IMR-90 (cell line): ENCODE measurements at regions not wholly inside any gene's neighbourhood (a gene's known extent, or its start where the extent isn't known, plus 50 kb on each side); places are given as distances from the start of the nearest gene placed in this dataset.

Source experiments
- ATAC-seq: fragments of 200-7000 bp; cut with Tn5 transposase; 2 replicates; pipeline ENCODE4 v1.9.1; 2020; ENCODE audit warnings: low read depth, mild to moderate bottlenecking, moderate library complexity
- BruUV-seq: library from RNA; stranded (reverse); fragments of 400-500 nt; replicated peaks from 2 replicates; lab custom pipeline; 2021; lab: Mats Ljungman, UMichigan
- CTCF ChIA-PET: fragments of 300-600 bp; formaldehyde crosslinking; extraction: SDS; loops from one replicate; lab custom pipeline; 2021; ENCODE audit warnings: antibody characterized with exemption; lab: Yijun Ruan, JAX
- POLR2A ChIA-PET: fragments of 300-600 bp; sonication (Branson Sonifier 250); formaldehyde crosslinking; loops from one replicate; lab custom pipeline; 2022; ENCODE audit warnings: antibody characterized with exemption; ENCODE audit not compliant: unreplicated experiment; lab: Charles Lee
- DNase-seq: peaks from one replicate; pipeline ENCODE4 v3.0.0; 2013
- H2AFZ ChIP-seq: replicated peaks from 2 replicates; pipeline ENCODE3; 2013; ENCODE audit warnings: low read length, mild to moderate bottlenecking; ENCODE audit not compliant: poor library complexity
- H2AK5ac ChIP-seq: 2 replicates; pipeline ENCODE4 v1.6.1; 2013; ENCODE audit warnings: low read depth, low read length, inconsistent platforms
- H2AK9ac ChIP-seq: replicated peaks from 2 replicates; pipeline ENCODE3; 2013; ENCODE audit warnings: mild to moderate bottlenecking, low read depth, low read length, moderate library complexity; ENCODE audit not compliant: poor library complexity
- H2BK120ac ChIP-seq: 2 replicates; pipeline ENCODE4 v1.6.1; 2013; ENCODE audit warnings: low read depth, low read length, inconsistent platforms
- H2BK15ac ChIP-seq: 3 replicates; pipeline ENCODE4 v1.6.1; 2013; ENCODE audit warnings: low read depth, low read length, inconsistent platforms
- H2BK20ac ChIP-seq: 2 replicates; pipeline ENCODE4 v1.6.1; 2013; ENCODE audit warnings: low read depth, mild to moderate bottlenecking, inconsistent platforms, low read length, moderate library complexity
- H2BK5ac ChIP-seq: 2 replicates; pipeline ENCODE4 v1.6.1; 2013; ENCODE audit warnings: mild to moderate bottlenecking, low read depth, low read length, inconsistent platforms; ENCODE audit not compliant: poor library complexity, severe bottlenecking
- H3K14ac ChIP-seq: replicated peaks from 2 replicates; pipeline ENCODE4 v1.6.1; 2013; ENCODE audit warnings: low read depth, low read length, inconsistent platforms
- H3K18ac ChIP-seq: 2 replicates; pipeline ENCODE4 v1.6.1; 2013; ENCODE audit warnings: low read depth, low read length, control low read depth
- H3K23ac ChIP-seq: 2 replicates; pipeline ENCODE4 v1.6.1; 2013; ENCODE audit warnings: low read depth, low read length, inconsistent platforms
- H3K27ac ChIP-seq: 2 replicates; pipeline ENCODE4 v1.5.1; 2013; ENCODE audit warnings: mild to moderate bottlenecking, control low read depth, low read length; ENCODE audit not compliant: insufficient read depth
- H3K27me3 ChIP-seq: 2 replicates; pipeline ENCODE4 v1.6.1; 2013; ENCODE audit warnings: low read length; ENCODE audit not compliant: control insufficient read depth, insufficient read depth
- H3K36me3 ChIP-seq: 2 replicates; pipeline ENCODE4 v1.6.1; 2013; ENCODE audit warnings: low read length, mixed read lengths; ENCODE audit not compliant: control insufficient read depth, insufficient read depth
- H3K4ac ChIP-seq: 2 replicates; pipeline ENCODE4 v1.6.1; 2013; ENCODE audit warnings: low read depth, low read length, inconsistent platforms
- H3K4me1 ChIP-seq: 2 replicates; pipeline ENCODE4 v1.6.1; 2013; ENCODE audit warnings: low read length, mixed read lengths; ENCODE audit not compliant: control insufficient read depth, insufficient read depth
- H3K4me2 ChIP-seq: 2 replicates; pipeline ENCODE4 v1.6.1; 2013; ENCODE audit warnings: low read depth, mild to moderate bottlenecking, control low read depth, low read length, moderate library complexity
- H3K4me3 ChIP-seq: 2 replicates; pipeline ENCODE4 v1.5.1; 2013; ENCODE audit warnings: low read depth, mild to moderate bottlenecking, control low read depth, low read length, moderate library complexity; ENCODE audit not compliant: insufficient read depth
- H3K56ac ChIP-seq: 2 replicates; pipeline ENCODE4 v1.6.1; 2013; ENCODE audit warnings: low read length, inconsistent platforms; ENCODE audit not compliant: insufficient read depth; ENCODE audit errors: extremely low read depth
- H3K79me1 ChIP-seq, 2 experiments: 2 replicates each; pipeline ENCODE4 v1.6.1; 2013; ENCODE audit warnings: low read length in 2 of 2, inconsistent platforms in 1 of 2, low read depth in 1 of 2
- H3K9ac ChIP-seq: 2 replicates; pipeline ENCODE4 v1.6.1; 2013; ENCODE audit warnings: low read depth, low read length, control low read depth
- H3K9me1 ChIP-seq: 2 replicates; pipeline ENCODE4 v1.6.1; 2013; ENCODE audit warnings: low read length, inconsistent platforms; ENCODE audit not compliant: insufficient read depth
- H3K9me3 ChIP-seq: 2 replicates; pipeline ENCODE4 v1.6.1; 2013; ENCODE audit warnings: low read length; ENCODE audit not compliant: control insufficient read depth, insufficient read depth
- H4K20me1 ChIP-seq: 2 replicates; pipeline ENCODE4 v1.6.1; 2013; ENCODE audit warnings: low read length, inconsistent platforms; ENCODE audit not compliant: insufficient read depth
- H4K5ac ChIP-seq: 2 replicates; pipeline ENCODE4 v1.6.1; 2013; ENCODE audit warnings: mild to moderate bottlenecking, low read depth, low read length, control low read depth
- H4K8ac ChIP-seq, 2 experiments: 2 replicates each; pipeline ENCODE4 v1.6.1; 2013; ENCODE audit warnings: low read depth in 2 of 2, low read length in 2 of 2, control low read depth in 1 of 2, inconsistent platforms in 1 of 2
- H4K91ac ChIP-seq: 2 replicates; pipeline ENCODE4 v1.6.1; 2013; ENCODE audit warnings: low read depth, low read length, inconsistent platforms; ENCODE audit not compliant: insufficient read depth
- BHLHE40 ChIP-seq: fragments of 150-350 bp; IDR thresholded peaks from 2 replicates; pipeline ENCODE4 v1.6.1; 2016; ENCODE audit warnings: mild to moderate bottlenecking, low read depth, low read length
- CEBPB ChIP-seq: IDR thresholded peaks from 2 replicates; pipeline ENCODE4 v1.6.1; 2012; ENCODE audit warnings: low read depth, low read length, improper control_type of control experiment
- CHD1 ChIP-seq: IDR thresholded peaks from 2 replicates; pipeline ENCODE4 v1.6.1; 2012; ENCODE audit warnings: low read depth, low read length, improper control_type of control experiment
- MAFK ChIP-seq: IDR thresholded peaks from 2 replicates; pipeline ENCODE4 v1.6.1; 2012; ENCODE audit warnings: low read depth, low read length, improper control_type of control experiment
- MAZ ChIP-seq: IDR thresholded peaks from 2 replicates; pipeline ENCODE4 v1.6.1; 2012; ENCODE audit warnings: low read depth, mild to moderate bottlenecking, low read length, improper control_type of control experiment, moderate library complexity, borderline replicate concordance
- MXI1 ChIP-seq: IDR thresholded peaks from 2 replicates; pipeline ENCODE4 v1.6.1; 2012; ENCODE audit warnings: low read depth, mild to moderate bottlenecking, low read length, moderate library complexity, borderline replicate concordance
- POLR2A ChIP-seq: IDR thresholded peaks from 2 replicates; pipeline ENCODE4 v1.6.1; 2012; ENCODE audit warnings: mild to moderate bottlenecking, low read depth, low read length
- RCOR1 ChIP-seq: IDR thresholded peaks from 2 replicates; pipeline ENCODE4 v1.6.1; 2012; ENCODE audit warnings: mild to moderate bottlenecking, low read length, improper control_type of control experiment; ENCODE audit not compliant: insufficient replicate concordance
- SMC3 ChIP-seq: fragments of 150-350 bp; IDR thresholded peaks from 2 replicates; pipeline ENCODE4 v1.6.1; 2016; ENCODE audit warnings: low read depth, mild to moderate bottlenecking, antibody characterized with exemption, low read length, moderate library complexity
- WGBS, 2 experiments: methylation state at CpG; one replicate each; pipeline versions ENCODE4 v1.1.5 to v1.1.7; 2013; ENCODE audit warnings: missing lambda C conversion rate in 2 of 2; ENCODE audit not compliant: insufficient read length in 1 of 2; ENCODE audit errors: extremely low coverage in 2 of 2; 5-methylcytosine and 5-hydroxymethylcytosine counted together
- dilution Hi-C: fragments of 300-500 bp; cut with HindIII; formaldehyde crosslinking; loops from one replicate; pipeline ENCODE4 v1.14.3; 2018; ENCODE audit warnings: low sequenced_read_pairs; ENCODE audit not compliant: unreplicated experiment
- in situ Hi-C: fragments of 300-500 bp; cut with MboI; formaldehyde crosslinking; loops from 3 replicates; pipeline ENCODE4 v1.14.3; 2019; ENCODE audit warnings: low sequenced_read_pairs, inconsistent platforms, mixed read lengths
- intact Hi-C: fragments of 100-400 bp; cut with micrococcal nuclease; formaldehyde crosslinking; loops from 2 replicates; pipeline ENCODE4 v1.10.0; 2022
- TF ChIP-seq, protein P1 (sequence below): fragments of 150-350 bp; IDR thresholded peaks from 2 replicates; pipeline ENCODE4 v1.6.1; 2016; ENCODE audit warnings: low read depth, mild to moderate bottlenecking, low read length, moderate library complexity, borderline replicate concordance
- TF ChIP-seq, protein P2 (sequence below): conservative IDR thresholded peaks from 2 replicates; pipeline ENCODE4 v1.5.1; 2012; ENCODE audit warnings: mild to moderate bottlenecking, low read depth, low read length, improper control_type of control experiment

DNA sequence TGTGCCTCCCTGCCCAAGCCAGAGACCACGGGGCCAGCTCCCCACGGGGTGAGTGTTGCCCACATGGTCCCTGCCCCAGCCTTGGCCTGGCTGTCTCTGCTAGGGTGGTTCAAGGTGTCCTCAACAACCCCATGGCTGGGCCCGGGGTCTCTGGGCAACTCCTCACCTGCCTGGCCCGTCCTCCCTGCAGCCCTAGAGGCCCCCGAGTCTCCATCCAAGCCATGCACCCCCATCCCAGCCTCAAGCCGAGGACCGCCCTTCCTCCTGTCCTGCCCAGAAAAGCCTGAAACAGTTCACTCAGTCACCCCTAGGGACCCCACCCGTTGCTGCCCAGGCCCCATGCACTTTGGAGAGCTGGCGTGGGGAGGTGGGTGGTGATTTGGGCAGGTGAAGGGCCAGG is 120.9 kb downstream of the FAM53A start:
- Histone ChIP-seq H2BK120ac (no peak overlapping the region), H3K18ac (no peak overlapping the region), H3K9me1 (no peaks in the 10 kb centered on the region), H2BK5ac (no peak overlapping the region), H2BK20ac (no peak overlapping the region), H3K27me3 (peaks cover 45% of the 10 kb centered on the region), H2AFZ (no peak overlapping the region), H3K14ac (no peak overlapping the region), H4K20me1 (no peaks in the 10 kb centered on the region), H3K79me1 (no peaks in the 10 kb centered on the region), H3K56ac (no peak overlapping the region), H4K91ac (no peak overlapping the region), H3K9ac (no peak overlapping the region), H3K4me3 (no peak overlapping the region), H3K4me1 (no peaks in the 10 kb centered on the region), H2AK9ac (no peak overlapping the region), H3K23ac (no peak overlapping the region), H2AK5ac (no peak overlapping the region), H3K4ac (no peak overlapping the region), H3K4me2 (no peak overlapping the region), H4K5ac (no peak overlapping the region), H3K27ac (no peak overlapping the region), H4K8ac (no peak overlapping the region), H3K9me3 (no peaks in the 10 kb centered on the region), H3K36me3 (no peaks in the 10 kb centered on the region), H2BK15ac (no peak overlapping the region)
- ATAC-seq (no peak), DNase-seq (no peak)
- TF ChIP-seq SMC3: no peak
- no peak for TF ChIP-seq MXI1
- TF ChIP-seq BHLHE40: no peak
- TF ChIP-seq CEBPB: no peak
- TF ChIP-seq, protein P1, sequence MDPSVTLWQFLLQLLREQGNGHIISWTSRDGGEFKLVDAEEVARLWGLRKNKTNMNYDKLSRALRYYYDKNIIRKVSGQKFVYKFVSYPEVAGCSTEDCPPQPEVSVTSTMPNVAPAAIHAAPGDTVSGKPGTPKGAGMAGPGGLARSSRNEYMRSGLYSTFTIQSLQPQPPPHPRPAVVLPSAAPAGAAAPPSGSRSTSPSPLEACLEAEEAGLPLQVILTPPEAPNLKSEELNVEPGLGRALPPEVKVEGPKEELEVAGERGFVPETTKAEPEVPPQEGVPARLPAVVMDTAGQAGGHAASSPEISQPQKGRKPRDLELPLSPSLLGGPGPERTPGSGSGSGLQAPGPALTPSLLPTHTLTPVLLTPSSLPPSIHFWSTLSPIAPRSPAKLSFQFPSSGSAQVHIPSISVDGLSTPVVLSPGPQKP: no peak
- TF ChIP-seq, protein P2, sequence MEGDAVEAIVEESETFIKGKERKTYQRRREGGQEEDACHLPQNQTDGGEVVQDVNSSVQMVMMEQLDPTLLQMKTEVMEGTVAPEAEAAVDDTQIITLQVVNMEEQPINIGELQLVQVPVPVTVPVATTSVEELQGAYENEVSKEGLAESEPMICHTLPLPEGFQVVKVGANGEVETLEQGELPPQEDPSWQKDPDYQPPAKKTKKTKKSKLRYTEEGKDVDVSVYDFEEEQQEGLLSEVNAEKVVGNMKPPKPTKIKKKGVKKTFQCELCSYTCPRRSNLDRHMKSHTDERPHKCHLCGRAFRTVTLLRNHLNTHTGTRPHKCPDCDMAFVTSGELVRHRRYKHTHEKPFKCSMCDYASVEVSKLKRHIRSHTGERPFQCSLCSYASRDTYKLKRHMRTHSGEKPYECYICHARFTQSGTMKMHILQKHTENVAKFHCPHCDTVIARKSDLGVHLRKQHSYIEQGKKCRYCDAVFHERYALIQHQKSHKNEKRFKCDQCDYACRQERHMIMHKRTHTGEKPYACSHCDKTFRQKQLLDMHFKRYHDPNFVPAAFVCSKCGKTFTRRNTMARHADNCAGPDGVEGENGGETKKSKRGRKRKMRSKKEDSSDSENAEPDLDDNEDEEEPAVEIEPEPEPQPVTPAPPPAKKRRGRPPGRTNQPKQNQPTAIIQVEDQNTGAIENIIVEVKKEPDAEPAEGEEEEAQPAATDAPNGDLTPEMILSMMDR: no peak
- TF ChIP-seq POLR2A: no peak
- TF ChIP-seq MAZ: no peak
- no peak for TF ChIP-seq RCOR1
- TF ChIP-seq MAFK: no peak
- no peak for TF ChIP-seq CHD1
- no TSS peak for BruUV-seq
- in situ Hi-C loops (no loop called here), intact Hi-C loops (no loop called here), dilution Hi-C loops (no loop called here)
- CTCF ChIA-PET: no interaction called here
- WGBS, 2 experiments: 30% methylated on average over 2 of the region's 9 CpGs; no CpG with 5 or more reads in 1 of the 2 experiments
- POLR2A ChIA-PET: no interaction called here
